GM18868 (cell line): ENCODE measurements at regions not wholly inside any gene's neighbourhood (a gene's known extent, or its start where the extent isn't known, plus 50 kb on each side); places are given as distances from the start of the nearest gene placed in this dataset.
A peak's percentile ranks its signal among the peaks of the same experiment; 100 is the strongest.

ENCODE experiments used
- ATAC-seq: cut with Tn5 transposase; IDR thresholded peaks from one replicate; pipeline ENCODE4 v1.9.1; 2021; ENCODE audit warnings: mild to moderate bottlenecking, moderate library complexity; ENCODE audit not compliant: unreplicated experiment

DNA sequence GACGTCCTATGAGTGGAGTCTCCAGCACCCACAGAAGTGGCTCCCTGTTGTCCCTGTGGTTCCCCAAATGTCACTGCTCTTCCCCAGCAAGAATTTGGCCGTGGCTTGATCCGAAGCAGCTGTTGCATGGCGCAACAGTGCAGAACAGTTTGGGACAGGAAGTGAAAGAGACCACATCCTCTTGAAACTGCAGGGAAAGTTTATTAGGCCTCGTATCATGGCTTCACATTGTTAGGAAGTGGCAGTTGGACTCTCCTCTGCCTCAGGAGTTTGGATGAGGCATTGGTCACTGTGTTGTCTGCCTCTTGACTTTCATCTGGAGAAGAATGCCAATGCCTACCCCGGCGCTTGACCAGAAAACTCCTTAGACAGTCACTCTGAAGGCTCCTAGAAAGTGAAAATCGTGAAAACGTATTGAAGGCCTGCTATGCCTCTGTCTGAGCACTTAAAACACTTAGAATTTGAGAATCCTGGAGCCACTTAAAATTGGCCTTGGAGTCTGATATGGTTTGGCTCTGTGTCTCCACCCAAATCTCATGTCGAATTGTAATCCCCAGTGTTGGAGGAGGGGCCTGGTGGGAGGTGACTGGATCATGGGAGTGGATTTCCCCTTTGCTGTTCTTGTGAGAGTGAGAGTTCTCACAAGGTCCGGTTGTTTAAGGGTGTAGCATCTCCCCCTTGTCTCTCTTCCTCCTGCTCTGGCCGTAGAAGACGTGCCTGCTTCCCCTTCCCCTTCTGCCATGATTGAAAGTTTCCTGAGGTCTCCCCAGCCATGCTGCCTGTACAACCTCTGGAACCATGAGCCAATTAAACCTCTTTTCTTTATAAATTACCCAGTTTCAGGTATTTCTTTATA is 334.9 kb upstream of the JARID2 start:
- ATAC-seq = peak; percentile 84

DNA sequence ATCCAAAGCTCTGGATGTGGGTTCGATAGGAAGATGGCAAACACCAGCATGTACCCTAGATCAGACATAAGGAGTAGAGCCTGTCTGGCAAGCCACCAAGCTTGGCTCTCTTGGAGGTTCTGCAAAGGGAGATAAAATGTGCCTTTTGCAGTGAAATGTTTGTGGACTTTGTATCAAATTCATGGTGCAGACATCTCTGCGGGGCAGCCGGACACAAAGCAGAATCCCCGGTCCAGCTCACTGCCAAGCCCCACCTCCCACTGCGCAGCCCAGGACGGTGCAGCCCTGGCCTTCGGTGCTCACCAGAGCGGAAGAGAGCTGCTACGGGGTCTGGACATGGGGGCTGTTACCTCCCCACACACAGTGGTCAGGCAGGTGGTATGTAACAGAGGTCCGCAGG is 333.6 kb upstream of the JARID2 start:
- no peak for ATAC-seq

DNA sequence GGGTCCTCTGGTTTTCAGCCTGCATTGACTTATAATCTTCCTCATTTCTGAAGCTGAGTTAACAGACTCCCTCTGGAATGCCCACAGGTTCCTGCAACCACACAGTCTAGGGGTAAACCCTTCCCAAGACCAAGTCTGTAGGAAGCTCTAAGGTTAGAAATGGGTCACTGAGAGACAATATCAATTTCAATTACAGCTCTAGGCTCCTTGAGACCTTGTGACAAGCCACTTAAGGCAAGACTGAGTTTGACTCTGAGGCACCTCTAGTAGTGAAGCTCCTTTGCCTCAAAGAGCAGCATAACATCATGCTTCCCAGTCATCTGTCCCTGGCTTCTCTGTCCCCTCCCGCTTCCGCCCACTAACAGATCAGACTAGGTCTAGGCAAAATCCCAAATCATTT is 333.2 kb upstream of the JARID2 start:
- no peak for ATAC-seq

DNA sequence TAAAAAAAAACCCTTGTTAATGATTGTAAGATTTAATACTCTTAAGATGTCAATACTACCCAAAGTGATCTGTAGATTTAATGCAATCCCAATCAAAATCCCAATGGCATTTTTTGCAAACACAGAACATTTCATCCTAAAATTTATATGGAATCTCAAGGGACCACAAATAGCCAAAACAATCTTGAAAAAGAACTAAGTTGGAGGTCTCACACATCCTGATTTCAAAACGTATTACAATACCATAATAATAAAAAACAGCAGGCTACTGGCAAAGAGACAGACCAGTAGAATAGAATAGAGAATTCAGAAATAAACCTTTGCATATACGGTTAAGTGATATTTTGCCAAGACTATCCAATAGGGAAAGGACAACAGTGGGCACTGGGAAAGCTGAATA is 331.9 kb upstream of the JARID2 start:
- no peak for ATAC-seq

DNA sequence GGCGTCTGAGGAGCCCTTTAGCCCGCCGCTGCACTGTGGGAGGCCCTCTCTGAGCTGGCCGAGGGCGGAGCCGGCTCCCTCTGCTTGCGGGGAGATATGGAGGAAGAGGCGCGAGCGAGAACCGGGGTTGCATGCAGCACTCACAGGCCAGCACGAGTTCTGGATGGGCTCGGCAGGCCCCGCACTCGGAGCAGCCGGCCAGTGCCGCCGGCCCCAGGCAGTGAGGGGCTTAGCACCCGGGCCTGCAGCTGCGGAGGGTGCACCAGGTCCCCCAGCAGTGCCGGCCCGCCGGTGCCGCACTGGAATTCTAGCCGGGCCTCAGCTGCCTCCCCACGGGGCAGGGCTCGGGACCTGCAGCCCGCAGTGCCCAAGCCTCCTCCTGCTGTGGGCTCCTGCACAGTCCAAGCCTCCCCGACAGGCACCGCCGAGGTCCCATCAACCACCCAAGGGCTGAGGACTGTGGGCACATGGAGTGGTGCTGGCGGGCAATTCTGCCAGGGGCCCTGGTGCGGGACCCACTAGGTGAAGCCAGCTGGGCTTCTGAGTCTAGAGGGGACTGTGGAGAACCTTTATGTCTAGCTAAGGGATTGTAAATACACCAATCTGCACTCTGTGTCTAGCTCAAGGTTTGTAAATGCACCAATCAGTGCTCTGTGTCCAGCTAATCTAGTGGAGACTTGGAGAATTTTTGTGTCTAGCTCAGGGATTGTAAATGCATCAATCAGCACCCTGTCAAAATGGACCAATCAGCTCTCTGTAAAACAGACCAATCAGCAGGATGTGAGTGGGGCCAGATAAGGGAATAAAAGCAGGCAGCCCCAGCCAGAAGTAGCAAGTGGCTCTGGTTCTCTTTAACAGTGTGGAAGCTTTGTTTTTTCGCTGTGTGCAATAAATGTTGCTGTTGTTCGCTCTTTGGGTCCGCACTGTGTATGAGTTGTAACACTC is 329.7 kb upstream of the JARID2 start:
- ATAC-seq = no peak

DNA sequence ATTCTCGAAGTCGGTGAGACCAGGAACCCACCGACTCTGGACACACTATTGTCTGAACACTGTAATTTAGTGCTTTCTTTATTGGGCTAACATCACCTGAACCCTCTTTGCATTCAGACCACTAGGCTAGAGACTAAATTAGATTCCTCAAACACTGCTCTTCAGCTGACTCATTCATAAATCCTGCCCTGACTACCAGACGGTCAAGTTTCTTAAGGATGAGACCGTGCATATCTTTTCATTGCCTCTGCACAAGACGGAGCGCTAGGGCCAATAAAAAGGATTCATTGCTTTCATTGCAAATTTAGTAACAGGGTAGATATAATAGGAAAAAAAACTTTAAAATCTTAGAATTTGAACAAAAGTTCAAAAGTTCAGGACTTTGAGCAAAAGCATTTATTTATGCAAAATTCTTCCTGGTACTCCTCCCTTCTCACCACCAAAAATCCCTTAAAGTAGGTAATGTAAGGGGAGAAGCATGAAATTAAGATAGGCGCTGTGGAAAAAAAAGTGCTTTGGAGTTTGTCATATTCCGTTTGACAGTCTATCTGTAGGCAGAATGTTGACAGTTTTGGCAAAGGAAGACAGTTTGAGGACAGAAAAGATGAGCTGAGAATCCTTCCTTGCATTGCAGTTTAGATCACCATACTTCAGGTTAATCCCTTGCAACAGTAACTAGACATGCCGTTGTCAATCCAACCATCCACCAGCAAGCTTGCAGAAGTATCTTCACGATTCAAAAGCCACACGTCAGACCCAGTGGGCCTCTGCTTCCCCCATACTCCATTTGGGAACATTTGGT is 328.6 kb upstream of the JARID2 start:
- ATAC-seq = no peak

DNA sequence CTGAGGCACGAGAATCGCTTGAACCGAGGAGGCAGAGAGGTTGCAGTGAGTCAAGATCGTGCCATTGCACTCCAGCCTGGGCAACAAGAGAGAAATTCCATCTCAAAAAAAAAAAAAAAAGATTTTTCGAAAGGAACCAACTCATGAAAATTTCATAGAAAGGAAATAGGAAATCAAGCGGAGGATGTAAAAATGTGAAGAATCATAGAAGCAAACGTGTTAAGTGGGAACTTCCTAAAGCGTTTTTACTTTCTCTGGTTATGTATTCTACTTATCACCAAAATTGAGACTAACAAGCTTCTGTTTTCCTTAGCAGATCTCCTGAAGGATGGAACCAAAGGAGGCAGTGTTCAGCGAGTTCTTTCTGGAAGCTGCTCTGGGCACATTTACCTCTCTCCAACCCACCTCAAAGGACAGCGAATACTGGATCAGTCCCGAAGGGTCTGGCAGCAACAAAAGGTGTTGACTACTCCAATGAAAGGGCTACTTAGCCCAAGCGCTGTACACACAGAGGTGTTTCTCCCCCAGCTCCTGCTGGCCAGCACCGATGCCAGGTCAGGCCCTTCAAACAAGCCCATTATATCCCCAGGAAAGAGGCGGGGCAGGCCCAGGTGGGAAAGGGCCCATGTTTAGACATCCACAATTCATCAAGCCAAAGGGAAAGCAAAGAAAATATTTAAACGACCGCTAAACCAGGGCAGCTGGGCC is 327.5 kb upstream of the JARID2 start:
- ATAC-seq = no peak

DNA sequence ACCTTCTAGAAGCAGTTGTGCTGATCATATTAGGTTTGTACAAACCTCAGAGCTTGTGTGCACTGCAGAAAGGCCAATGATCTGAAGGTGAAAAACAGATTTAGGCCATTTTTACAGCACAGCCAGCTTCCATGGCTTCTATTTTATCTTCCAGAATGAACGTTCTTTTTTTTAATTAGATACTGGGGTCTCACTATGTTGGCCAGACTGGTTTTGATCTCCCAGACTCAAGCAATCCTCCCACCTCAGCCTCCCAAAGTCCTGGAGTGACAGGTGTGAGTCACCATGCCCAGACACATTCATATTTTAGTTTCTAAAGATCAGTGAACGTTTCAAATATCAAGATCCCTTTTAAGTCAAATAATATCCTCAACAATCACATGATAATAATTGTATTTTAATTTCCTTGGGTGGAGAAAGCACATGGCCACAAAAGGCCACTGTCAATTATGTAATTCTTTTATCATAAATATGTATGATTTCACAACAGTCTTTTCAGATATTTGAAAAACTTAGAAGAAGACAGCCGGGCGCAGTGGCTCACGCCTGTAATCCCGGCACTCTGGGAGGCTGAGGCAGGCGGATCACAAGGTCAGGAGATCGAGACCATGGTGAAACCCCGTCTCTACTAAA is 326.7 kb upstream of the JARID2 start:
- no peak for ATAC-seq

DNA sequence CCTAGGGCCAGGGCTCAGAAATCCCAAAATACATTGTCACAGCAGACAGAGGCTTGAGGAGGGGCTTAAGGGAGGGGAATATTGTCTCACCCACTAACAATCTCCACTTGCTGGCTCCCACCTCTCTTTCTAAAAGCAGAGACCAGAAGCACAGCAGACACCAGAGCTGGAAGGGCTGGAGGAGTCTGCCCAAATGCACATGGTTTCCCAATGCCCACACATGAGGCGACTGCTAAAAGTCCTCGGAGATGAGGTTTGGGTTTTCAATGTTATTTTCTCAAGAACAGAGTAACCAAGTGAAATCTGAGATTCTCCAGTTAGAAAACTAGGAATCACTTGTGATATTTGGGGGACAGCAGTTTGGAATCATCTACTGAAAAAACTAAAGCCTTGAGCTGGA is 325.6 kb upstream of the JARID2 start:
- ATAC-seq = no peak

DNA sequence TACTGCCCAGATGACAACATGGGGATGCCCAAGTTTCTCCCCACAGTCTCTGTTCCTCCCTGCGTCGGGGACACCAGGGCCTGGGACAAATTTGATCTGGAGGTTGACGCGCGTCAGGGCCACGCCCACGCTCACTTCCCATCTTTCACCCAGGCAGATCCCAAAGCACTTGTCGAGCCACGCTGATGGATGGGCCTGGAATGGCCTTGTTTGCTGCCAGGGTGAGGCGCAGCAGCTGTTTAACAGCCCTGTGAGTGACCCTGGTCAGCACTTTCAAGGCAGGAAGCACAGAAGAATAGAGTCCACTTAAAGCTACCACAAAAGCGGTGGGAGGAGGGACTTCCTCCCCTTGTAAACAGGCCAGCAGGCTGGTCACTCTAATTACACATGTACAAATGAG is 324.7 kb upstream of the JARID2 start:
- no peak for ATAC-seq

DNA sequence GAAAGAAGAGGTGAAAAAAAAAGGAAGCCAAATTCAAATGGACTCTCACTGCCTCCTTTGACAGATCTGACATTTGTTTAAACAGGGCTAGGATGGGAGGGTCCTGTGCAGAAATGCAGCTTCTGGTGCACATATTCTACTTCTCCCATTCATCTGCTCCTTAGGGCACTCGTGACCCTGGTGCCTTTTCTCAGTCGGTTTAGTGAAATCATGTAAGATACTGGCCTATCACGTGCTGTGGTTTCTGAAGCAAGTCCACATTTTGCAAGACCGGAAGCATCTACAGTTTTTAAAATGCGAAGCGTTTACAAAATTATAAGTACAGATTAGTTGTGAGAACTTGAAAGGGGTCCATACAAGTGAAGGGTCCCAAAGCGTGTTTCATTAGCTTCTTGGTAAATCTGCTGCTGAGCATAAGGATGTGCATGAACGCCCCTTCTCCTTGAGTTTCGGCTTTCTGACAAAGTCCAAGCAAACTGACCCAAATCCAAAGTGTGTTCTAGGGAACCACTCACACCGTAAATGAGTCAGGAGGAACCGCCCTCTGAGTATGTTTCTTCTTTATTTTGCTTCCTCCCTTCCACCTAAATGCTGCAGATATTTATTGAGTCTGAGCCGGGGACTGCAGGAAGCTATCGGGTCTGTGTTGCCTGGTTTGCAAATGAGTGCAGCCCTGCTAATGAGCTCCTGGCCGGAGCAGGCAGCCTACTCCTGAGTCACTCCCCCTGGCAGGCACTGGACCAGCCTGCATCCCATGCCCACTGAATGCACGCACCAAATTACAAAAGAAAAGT is 323.8 kb upstream of the JARID2 start:
- no peak for ATAC-seq

DNA sequence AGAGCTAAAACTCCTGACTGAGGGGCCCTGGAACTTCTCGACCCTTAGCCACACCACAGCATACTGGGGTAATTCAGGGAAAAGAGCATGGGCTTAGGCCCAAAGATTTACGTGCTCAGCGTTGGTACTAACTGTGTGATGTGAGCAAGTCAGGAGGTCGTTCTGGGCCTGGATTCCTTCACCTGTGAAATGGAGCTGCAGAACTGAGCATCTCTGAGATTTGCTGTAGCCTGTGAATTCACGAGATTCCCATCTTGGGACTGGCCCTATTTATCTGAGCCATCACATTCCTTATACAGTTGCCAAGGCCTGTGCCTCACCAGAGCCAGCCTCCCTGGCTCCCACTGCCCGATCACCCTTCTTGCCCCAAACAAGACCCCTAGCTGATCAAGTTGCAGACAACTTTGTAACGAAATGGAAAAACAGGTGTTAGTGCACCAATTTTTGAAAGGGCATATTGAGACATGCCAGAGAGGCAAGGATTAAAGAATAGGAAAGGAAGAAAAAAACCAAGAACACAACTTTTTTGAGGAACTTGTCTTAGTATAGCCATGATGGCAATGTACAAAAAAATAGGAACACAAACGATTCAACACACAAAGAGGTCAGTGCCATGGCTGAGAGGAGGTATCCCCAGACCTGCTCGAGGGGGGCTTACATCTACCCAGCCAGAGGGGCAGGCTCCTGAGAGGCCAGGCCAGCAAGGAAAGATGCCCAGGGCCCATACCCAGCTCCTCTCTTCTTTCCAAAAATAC is 323.0 kb upstream of the JARID2 start:
- ATAC-seq = no peak

DNA sequence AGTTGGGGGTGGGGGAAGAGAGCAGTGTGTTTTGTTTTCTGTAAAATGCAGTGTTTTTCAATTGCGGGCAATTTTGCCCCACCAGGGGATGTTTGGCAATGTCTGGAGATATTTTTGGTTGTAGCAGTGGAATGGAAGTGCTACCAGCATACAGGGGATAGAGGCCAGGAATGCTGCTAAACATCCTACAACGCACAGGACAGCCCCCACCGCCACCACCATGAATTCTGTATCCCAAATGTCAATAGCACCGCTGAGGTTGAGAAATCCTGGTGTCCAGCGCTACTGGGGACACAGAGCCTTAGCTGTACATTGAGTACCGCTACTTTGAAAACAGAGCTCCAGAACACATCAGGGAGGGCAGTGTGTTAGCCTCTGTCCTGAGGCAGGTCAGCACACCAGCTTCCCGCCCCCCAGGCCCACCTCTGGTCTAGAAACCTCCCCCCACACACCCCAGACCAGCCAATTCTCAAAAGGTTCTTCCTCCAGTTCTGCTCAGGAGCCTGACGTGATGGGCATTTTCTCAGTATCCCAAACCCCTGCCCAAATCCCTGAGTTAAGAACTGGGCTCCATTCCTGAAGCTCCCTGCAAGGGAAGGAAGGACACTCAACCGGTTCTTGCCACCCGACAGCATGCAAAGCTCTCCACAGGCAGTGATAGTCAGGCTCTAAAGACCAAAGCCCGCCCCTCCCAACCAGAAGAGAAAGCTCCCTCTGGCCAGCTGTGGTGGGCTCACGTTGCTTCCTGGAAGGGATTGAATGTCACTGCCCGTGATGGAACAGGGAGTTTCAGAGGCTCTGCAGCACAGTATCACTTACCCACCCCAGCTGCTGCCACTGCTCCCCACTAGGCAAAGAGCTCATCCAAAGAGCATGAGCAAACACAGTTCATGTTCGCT is 321.5 kb upstream of the JARID2 start:
- ATAC-seq = no peak

DNA sequence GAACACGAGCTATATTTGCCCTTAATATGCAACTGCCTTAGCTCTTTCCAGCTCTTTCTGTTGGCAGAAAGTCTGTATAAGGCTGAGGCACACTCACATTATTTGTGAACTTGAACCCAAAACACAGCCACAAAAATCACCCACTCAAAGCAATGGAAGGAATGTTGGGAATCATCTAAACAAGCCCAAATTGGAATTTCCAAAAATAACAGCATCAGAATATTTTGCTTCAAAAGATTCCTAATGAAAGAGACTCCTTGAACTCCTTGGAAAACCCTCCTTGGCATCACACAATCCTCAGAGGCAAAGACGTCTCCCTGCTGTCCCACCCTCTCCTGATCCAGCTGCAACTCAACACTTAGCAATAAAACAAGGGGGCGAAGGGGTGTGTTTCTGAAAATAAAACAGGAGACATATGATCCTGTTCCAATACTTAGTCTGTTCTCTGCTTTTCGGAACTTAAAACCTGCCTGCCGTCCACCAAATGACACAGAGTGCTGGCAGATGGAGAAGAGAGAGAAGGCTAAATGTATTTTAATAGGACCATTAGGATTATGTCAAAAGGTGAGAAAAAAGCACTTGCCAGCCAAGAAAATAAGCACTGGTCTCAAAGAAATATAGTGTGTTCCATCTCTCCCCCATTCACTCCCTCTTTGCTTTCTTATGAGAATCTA is 320.7 kb upstream of the JARID2 start:
- ATAC-seq = no peak

DNA sequence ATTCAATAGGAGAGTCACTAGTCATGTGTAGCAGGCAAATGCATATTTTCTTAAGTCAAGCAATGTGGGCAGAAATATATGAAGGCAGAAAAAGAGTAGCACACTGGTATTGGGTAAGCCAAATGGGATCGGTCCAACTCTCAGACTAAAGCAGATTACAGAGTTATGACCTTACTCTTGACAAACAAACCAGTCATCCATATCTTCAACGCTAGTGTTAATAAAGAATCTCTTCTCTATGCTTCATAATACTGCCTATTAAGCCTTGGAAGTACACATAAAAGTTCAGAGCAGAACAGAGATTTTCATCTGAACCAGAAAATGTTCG is 320.2 kb upstream of the JARID2 start:
- no peak for ATAC-seq

DNA sequence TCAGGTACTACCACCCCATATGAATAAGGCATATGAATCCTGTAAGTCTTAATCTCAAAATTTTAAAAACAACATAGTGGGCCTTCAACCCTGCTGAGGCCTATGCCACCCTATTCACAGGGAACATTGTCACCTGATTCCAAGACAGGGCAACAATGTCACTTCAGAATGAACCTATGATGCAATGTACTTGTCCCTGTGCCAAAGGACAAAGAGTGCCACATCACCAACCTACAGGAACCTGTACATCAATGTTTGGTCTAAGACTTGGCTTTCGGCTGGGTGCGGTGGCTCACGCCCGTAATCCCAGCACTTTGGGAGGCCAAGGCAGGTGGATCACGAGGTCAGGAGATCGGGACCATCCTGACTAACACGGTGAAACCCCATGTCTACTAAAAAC is 318.5 kb upstream of the JARID2 start:
- no peak for ATAC-seq

DNA sequence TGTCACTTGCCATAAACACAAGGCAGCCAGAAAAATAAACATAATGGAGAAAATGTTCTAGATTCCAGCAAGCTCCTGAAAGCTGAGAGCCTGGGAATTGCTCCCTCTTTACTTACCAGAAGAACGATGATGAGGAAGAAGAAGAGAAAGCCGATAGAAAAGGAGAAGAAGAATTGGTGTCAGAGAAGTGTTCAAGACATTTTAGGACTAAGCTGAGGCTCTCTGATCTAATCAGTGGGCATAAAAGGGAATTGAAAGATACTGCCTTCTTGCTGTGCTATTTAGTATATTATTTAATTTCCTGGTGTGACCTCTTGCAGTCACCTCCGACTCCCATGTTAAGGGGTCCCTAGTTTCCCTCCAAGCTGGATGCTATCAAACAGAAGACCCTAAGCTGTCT is 316.6 kb upstream of the JARID2 start:
- no peak for ATAC-seq
